Kidney epithelial cell (primary cell): ENCODE measurements at regions not wholly inside any gene's neighbourhood (a gene's known extent, or its start where the extent isn't known, plus 50 kb on each side); places are given as distances from the start of the nearest gene placed in this dataset.

Experiments used
- DNase-seq: peaks from one replicate; pipeline ENCODE4 v3.0.0-alpha.2; 2010; ENCODE audit warnings: low read depth
- H3K27me3 ChIP-seq: 2 replicates; pipeline ENCODE4 v1.6.0; 2011; ENCODE audit warnings: low read length; ENCODE audit not compliant: control insufficient read depth, insufficient read depth
- H3K36me3 ChIP-seq: 2 replicates; pipeline ENCODE4 v1.5.1; 2011; ENCODE audit warnings: low read length; ENCODE audit not compliant: control insufficient read depth, insufficient read depth
- H3K4me3 ChIP-seq: 2 replicates; pipeline ENCODE4 v1.5.1; 2011; ENCODE audit warnings: low read depth, mild to moderate bottlenecking, control low read depth, low read length
- TF ChIP-seq, protein P1 (sequence below): IDR thresholded peaks from 2 replicates; pipeline ENCODE4 v1.5.1; 2011; ENCODE audit warnings: mild to moderate bottlenecking, moderate library complexity, low read length, control low read depth, inconsistent platforms; ENCODE audit not compliant: insufficient read depth, poor library complexity, severe bottlenecking

- DNase-seq: no peak
- no peaks in the 10 kb centered on the region for H3K36me3 ChIP-seq
- TF ChIP-seq, protein P1, sequence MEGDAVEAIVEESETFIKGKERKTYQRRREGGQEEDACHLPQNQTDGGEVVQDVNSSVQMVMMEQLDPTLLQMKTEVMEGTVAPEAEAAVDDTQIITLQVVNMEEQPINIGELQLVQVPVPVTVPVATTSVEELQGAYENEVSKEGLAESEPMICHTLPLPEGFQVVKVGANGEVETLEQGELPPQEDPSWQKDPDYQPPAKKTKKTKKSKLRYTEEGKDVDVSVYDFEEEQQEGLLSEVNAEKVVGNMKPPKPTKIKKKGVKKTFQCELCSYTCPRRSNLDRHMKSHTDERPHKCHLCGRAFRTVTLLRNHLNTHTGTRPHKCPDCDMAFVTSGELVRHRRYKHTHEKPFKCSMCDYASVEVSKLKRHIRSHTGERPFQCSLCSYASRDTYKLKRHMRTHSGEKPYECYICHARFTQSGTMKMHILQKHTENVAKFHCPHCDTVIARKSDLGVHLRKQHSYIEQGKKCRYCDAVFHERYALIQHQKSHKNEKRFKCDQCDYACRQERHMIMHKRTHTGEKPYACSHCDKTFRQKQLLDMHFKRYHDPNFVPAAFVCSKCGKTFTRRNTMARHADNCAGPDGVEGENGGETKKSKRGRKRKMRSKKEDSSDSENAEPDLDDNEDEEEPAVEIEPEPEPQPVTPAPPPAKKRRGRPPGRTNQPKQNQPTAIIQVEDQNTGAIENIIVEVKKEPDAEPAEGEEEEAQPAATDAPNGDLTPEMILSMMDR: no peak
- no peak overlapping the region for H3K4me3 ChIP-seq
- H3K27me3 ChIP-seq: no peaks in the 10 kb centered on the region
These were observed 222.5 kb downstream of the PMAIP1 start for GRCh38 chr18:60122339-60122738.

DNA sequence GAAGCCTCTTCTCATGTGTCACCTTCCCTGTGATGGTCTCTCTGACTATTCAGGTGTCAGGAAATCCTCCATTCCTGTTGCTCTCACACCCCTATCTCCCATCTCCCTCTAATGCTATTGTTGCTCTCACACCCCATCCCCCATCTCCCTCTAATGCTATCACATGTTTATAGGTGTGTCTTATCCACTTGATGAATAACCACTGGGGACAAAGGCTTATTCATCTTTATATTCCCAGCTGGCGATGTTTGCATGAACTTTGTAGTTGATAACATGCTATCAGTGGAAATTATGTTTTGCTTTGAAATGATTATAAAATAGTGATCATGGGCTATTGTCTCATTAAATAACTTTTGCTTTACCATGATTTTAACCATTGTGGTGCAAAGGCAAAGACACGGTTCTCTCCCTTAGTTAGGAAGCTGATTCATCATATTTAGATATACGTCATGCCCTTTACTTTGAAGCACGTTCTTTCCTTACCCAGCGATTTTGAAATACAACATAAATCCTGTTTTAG is 220.5 kb downstream of the PMAIP1 start:
- TF ChIP-seq, protein P1: no peak
- Histone ChIP-seq H3K36me3 (no peaks in the 10 kb centered on the region), H3K27me3 (no peaks in the 10 kb centered on the region), H3K4me3 (no peak overlapping the region)
- no peak for DNase-seq

DNA sequence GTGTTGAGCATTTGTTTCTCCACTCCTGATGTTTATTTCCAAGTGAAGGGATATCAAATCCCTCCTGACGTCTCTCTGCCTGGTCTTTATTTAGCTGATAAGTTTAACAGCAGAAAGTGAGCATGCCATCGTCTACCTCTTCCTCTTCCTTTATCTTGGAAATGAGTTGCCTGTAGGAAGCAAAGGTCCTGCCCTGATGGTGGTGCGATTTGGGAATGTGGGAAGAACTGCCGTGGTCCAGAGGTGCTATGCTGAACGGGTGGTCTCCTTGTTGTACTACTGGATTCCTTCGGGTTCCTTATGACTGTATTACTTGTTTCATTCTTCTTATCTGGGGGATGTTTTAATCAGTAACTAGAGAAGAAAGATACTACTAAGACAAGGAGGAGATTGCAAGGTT is 217.5 kb downstream of the PMAIP1 start:
- Histone ChIP-seq H3K27me3 (no peaks in the 10 kb centered on the region), H3K4me3 (no peak overlapping the region), H3K36me3 (no peaks in the 10 kb centered on the region)
- DNase-seq: no peak
- TF ChIP-seq, protein P1: no peak

- no peak for DNase-seq
- TF ChIP-seq, protein P1: no peak
- no peaks in the 10 kb centered on the region for H3K27me3 ChIP-seq
- H3K4me3 ChIP-seq: no peak overlapping the region
- no peaks in the 10 kb centered on the region for H3K36me3 ChIP-seq
These were observed 213.6 kb downstream of the PMAIP1 start for GRCh38 chr18:60113396-60113795.

- TF ChIP-seq, protein P1: no peak
- no peak for DNase-seq
- Histone ChIP-seq H3K27me3 (no peaks in the 10 kb centered on the region), H3K36me3 (no peaks in the 10 kb centered on the region), H3K4me3 (no peak overlapping the region)
These were observed 212.6 kb downstream of the PMAIP1 start for GRCh38 chr18:60112369-60112768.

GRCh38 chr18:60111525-60111924 is 211.7 kb downstream of the PMAIP1 start:
- no peak for DNase-seq

More at GRCh38 chr18:60111525-60111924, 211.7 kb downstream of the PMAIP1 start:
- TF ChIP-seq, protein P1: no peak
- no peaks in the 10 kb centered on the region for H3K27me3 ChIP-seq
- no peak overlapping the region for H3K4me3 ChIP-seq
- H3K36me3 ChIP-seq: no peaks in the 10 kb centered on the region
